ENCODE measurements at regions not wholly inside any gene's neighbourhood (a gene's known extent, or its start where the extent isn't known, plus 50 kb on each side); places are given as distances from the start of the nearest gene placed in this dataset.
A peak's percentile ranks its signal among the peaks of the same experiment; 100 is the strongest.
"Not testable (repeated sequence)": the region's sequence is repeated elsewhere in the genome, so short reads cannot be mapped to it uniquely, and the experiment has no call there.

GRCh38 chr11:123323568-123323967 is 106.5 kb upstream of the GRAMD1B start:
- TF ChIP-seq CTCF (IDR thresholded peaks at IDR 0.05) = no peak
- no peaks in the 10 kb centered on the region for H3K36me3 Mint-ChIP-seq (ENCODE audit: unreplicated experiment)
- no peak overlapping the region for H3K4me3 Mint-ChIP-seq (ENCODE audit: unreplicated experiment)
- H3K4me1 Mint-ChIP-seq (ENCODE audit: unreplicated experiment) = no peaks in the 10 kb centered on the region
- no peak for DNase-seq (ENCODE audit: extremely low spot score, unreplicated experiment)
- H3K9me3 Mint-ChIP-seq (ENCODE audit: unreplicated experiment) = no peaks in the 10 kb centered on the region
- peaks cover 20% of the 10 kb centered on the region for H3K27me3 Mint-ChIP-seq (ENCODE audit: unreplicated experiment)
- no peak overlapping the region for H3K27ac Mint-ChIP-seq (ENCODE audit: unreplicated experiment)

GRCh38 chr11:123321636-123322035 is 108.4 kb upstream of the GRAMD1B start:
- Mint-ChIP-seq H3K4me1 (ENCODE audit: unreplicated experiment) (no peaks in the 10 kb centered on the region), H3K36me3 (ENCODE audit: unreplicated experiment) (no peaks in the 10 kb centered on the region), H3K27me3 (ENCODE audit: unreplicated experiment) (peaks cover 27% of the 10 kb centered on the region), H3K4me3 (ENCODE audit: unreplicated experiment) (no peak overlapping the region), H3K27ac (ENCODE audit: unreplicated experiment) (no peak overlapping the region), H3K9me3 (ENCODE audit: unreplicated experiment) (no peaks in the 10 kb centered on the region)
- DNase-seq (ENCODE audit: extremely low spot score, unreplicated experiment) = peak; percentile 21
- no peak for TF ChIP-seq CTCF (IDR thresholded peaks at IDR 0.05)

- Mint-ChIP-seq H3K36me3 (ENCODE audit: unreplicated experiment) (no peaks in the 10 kb centered on the region), H3K27me3 (ENCODE audit: unreplicated experiment) (peaks cover 31% of the 10 kb centered on the region), H3K4me1 (ENCODE audit: unreplicated experiment) (no peaks in the 10 kb centered on the region), H3K27ac (ENCODE audit: unreplicated experiment) (no peak overlapping the region), H3K4me3 (ENCODE audit: unreplicated experiment) (no peak overlapping the region), H3K9me3 (ENCODE audit: unreplicated experiment) (no peaks in the 10 kb centered on the region)
- no peak for TF ChIP-seq CTCF (IDR thresholded peaks at IDR 0.05)
- no peak for DNase-seq (ENCODE audit: extremely low spot score, unreplicated experiment)
Observed at GRCh38 chr11:123318623-123319022, 111.4 kb upstream of the GRAMD1B start.

GRCh38 chr11:123318132-123318531 is 111.9 kb upstream of the GRAMD1B start:
- not testable (repeated sequence) for H3K9me3 Mint-ChIP-seq (ENCODE audit: unreplicated experiment); H3K4me1 Mint-ChIP-seq (ENCODE audit: unreplicated experiment); DNase-seq (ENCODE audit: extremely low spot score, unreplicated experiment); H3K4me3 Mint-ChIP-seq (ENCODE audit: unreplicated experiment); H3K36me3 Mint-ChIP-seq (ENCODE audit: unreplicated experiment); H3K27ac Mint-ChIP-seq (ENCODE audit: unreplicated experiment)
- H3K27me3 Mint-ChIP-seq (ENCODE audit: unreplicated experiment) = peaks cover 31% of the 10 kb centered on the region

- Mint-ChIP-seq H3K36me3 (ENCODE audit: unreplicated experiment) (no peaks in the 10 kb centered on the region), H3K9me3 (ENCODE audit: unreplicated experiment) (no peaks in the 10 kb centered on the region)
- TF ChIP-seq CTCF (IDR thresholded peaks at IDR 0.05) = no peak
Observed at GRCh38 chr11:123316003-123316402, 114.1 kb upstream of the GRAMD1B start.

GRCh38 chr11:123314972-123315371 is 115.1 kb upstream of the GRAMD1B start:
- TF ChIP-seq CTCF (IDR thresholded peaks at IDR 0.05) = no peak
- Mint-ChIP-seq H3K9me3 (ENCODE audit: unreplicated experiment) (no peaks in the 10 kb centered on the region), H3K36me3 (ENCODE audit: unreplicated experiment) (no peaks in the 10 kb centered on the region), H3K4me3 (ENCODE audit: unreplicated experiment) (no peak overlapping the region), H3K27me3 (ENCODE audit: unreplicated experiment) (peaks cover 29% of the 10 kb centered on the region), H3K27ac (ENCODE audit: unreplicated experiment) (no peak overlapping the region), H3K4me1 (ENCODE audit: unreplicated experiment) (no peaks in the 10 kb centered on the region)
- DNase-seq (ENCODE audit: extremely low spot score, unreplicated experiment) = peak; percentile 67

More at GRCh38 chr11:123316003-123316402, 114.1 kb upstream of the GRAMD1B start:
- Mint-ChIP-seq H3K27ac (ENCODE audit: unreplicated experiment) (no peak overlapping the region), H3K4me3 (ENCODE audit: unreplicated experiment) (no peak overlapping the region), H3K27me3 (ENCODE audit: unreplicated experiment) (peaks cover 34% of the 10 kb centered on the region), H3K4me1 (ENCODE audit: unreplicated experiment) (no peaks in the 10 kb centered on the region)
- no peak for DNase-seq (ENCODE audit: extremely low spot score, unreplicated experiment)

Measured in osteocyte (in vitro differentiated cells).